ENCODE measurements at regions not wholly inside any gene's neighbourhood (a gene's known extent, or its start where the extent isn't known, plus 50 kb on each side); places are given as distances from the start of the nearest gene placed in this dataset.

DNA sequence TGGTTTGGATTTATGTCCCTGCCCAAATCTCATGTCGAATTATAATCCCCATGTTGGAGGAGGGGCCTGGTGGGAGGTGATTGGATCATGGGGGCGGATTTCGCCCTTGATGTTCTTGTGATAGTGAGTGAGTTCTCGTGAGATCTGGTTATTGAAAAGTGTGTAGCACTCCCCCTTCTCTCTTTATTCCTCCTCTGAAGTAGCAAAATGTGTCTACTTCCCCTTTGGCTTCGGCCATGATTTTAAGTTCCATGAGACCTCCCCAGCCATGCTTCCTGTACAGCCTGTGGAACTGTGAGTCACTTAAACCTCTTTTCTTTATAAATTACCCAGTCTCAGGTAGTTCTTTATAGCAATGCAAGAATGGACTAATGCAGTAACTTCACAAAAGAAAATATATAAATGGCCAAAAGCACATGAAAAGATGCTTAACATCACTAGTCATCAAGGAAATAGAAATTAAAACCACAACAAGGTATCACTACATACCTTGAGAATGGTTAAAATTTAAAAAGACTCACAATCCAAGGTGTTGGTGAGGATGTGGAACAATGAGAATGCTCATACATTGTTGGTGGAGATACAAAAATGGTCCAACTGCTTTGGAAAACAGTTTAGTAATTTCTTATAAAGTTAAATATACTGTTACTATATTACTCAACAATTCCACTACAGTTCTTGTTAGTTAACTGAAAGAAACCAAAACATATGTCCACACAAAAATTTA is 218.7 kb downstream of the SNX10 start:
- in situ Hi-C loops (cut with HindIII; ENCODE audit: low sequenced_read_pairs), result loop anchor here (5.0 kb wide), 1 partner anchor 72 kb away; no protein-coding TSS in a partner anchor

- in situ Hi-C loops (cut with HindIII; ENCODE audit: low sequenced_read_pairs), result loop anchor here (5.0 kb wide), 1 partner anchor 70 kb away; no protein-coding TSS in a partner anchor
Observed at GRCh38 chr7:26511866-26512265, 220.2 kb downstream of the SNX10 start.

DNA sequence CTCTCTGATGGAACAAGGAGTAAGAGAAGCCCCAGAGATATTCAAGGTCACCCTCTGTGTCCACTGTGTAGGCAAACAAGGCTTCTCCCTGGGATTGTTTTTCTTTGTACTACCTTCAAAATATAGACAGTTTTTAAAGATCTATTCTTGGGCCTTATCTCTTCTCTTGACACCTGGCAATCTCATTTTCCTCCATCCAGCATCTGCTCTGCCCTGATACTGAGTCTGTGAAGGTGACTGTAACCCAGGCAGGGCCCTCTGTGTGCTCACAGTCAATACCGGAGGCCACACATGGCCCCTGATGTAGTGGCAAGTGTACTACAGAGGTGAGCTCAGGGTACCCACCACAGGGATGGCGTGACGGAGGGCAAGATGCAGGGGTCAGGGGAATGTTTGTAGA is 221.1 kb downstream of the SNX10 start:
- in situ Hi-C loops (cut with HindIII; ENCODE audit: low sequenced_read_pairs), result loop anchor here (5.0 kb wide), 1 partner anchor 70 kb away; no protein-coding TSS in a partner anchor

DNA sequence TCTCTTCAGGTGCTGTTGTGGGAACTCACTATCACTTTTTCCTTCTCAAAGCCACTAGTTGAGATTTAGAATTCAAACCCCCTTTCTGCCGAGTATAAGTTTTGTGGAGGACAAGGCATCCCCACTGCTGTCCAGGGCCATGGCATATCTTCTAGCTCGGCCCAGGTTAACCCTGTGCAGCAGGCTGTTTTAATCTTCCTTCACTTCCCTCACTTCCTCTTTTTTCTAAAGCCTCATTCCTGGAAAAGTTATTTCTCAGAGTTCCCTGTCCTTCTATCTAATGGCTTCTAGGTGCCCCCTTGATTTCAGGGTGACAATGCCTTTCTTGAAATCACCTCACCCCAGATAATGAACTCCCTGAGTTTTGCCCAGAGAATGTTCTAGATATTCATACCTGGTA is 222.3 kb downstream of the SNX10 start:
- in situ Hi-C loops (cut with HindIII; ENCODE audit: low sequenced_read_pairs), result loop anchor here (5.0 kb wide), 1 partner anchor 68 kb away; no protein-coding TSS in a partner anchor

DNA sequence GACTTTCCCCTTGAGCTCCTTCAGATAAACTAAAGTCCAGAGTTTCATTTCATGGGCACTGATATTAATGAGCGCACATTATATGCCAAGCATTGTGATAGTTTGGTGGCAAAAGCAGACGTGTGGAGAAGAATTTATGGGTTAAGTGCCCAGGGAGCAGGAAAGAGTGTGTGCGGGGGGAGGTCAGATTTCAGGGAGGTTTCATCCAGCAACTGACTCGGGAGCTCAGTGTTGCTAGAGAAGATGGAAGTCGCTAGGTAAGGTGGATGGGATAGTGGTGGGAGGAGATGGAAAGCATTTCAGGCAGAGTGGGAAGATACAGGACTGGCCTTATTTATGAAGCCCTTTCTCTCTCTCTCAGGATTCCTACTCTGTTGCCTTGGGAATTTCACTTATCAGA is 223.0 kb downstream of the SNX10 start:
- in situ Hi-C loops (cut with HindIII; ENCODE audit: low sequenced_read_pairs), result loop anchor here (5.0 kb wide), 1 partner anchor 68 kb away; no protein-coding TSS in a partner anchor

DNA sequence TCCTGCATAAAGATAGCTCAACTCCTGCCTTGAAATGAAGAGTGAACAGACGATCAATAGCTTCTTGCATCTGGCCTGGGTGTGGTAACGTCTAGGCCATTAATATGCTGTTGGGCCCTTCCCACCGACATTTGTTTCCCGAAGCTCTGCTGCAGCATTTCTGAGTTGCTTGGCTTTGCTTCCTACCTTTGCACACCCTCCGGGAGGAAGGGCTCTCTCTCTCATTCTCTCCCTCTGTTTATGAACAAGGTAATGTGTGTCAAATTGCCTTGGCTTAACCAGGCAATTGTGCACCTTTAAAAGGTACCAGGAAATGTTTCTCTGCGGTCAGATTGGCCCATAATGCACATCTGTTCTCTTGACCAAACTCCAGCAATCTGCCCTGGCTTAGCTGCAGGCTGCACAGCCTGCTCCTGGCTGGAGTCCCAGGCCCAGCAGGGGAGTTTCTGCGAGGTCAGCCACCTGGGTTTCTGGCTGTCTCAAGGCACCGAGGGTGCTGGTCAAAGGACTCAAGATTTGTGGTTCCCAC is 223.7 kb downstream of the SNX10 start:
- in situ Hi-C loops (cut with HindIII; ENCODE audit: low sequenced_read_pairs), result no loop called here

GRCh38 chr7:26520483-26520882 is 228.8 kb downstream of the SNX10 start:
- in situ Hi-C loops (cut with HindIII; ENCODE audit: low sequenced_read_pairs), result no loop called here

- in situ Hi-C loops (cut with HindIII; ENCODE audit: low sequenced_read_pairs), result no loop called here
Observed at GRCh38 chr7:26522633-26523032, 231.0 kb downstream of the SNX10 start.

- in situ Hi-C loops (cut with HindIII; ENCODE audit: low sequenced_read_pairs), result no loop called here
Observed at GRCh38 chr7:26525398-26526264, 234.0 kb downstream of the SNX10 start.

DNA sequence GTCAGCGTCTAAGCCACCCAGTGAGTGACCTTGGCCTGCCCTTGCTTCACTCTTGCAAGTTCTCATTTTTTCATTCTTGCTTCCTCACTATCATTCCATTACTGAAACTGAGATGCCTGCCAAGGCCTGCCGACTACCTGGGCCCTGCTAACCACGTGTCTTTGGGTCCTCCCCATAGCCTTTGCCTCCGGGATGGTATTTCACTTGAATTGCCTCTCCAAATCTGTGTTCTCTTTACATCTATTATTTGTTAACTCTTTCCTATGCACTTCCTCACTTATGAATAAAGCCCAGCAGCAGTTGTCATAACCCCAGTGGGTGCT is 234.6 kb downstream of the SNX10 start:
- in situ Hi-C loops (cut with HindIII; ENCODE audit: low sequenced_read_pairs), result no loop called here

- in situ Hi-C loops (cut with HindIII; ENCODE audit: low sequenced_read_pairs), result loop anchor here (5.0 kb wide), 1 partner anchor 60 kb away; no protein-coding TSS in a partner anchor
Observed at GRCh38 chr7:26531926-26532325, 240.3 kb downstream of the SNX10 start.

DNA sequence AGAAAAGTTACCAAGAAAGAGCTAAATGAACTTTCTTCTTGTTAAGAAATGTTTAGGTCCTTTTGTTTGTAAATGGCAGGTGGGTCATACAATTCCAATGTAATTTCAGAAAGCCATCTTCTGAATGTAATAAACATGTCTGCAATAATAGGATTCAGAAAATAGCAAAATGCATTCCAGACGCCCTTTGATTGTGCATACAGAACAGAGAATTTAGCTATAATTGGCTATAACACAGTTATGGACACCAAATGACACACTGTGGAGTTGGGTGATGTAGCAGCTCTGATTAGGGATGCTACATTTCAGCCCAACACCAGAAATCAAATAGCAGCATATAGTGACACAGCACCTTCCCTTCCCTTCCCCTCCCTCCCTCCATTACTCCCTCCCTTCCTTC is 240.8 kb downstream of the SNX10 start:
- in situ Hi-C loops (cut with HindIII; ENCODE audit: low sequenced_read_pairs), result loop anchor here (5.0 kb wide), 1 partner anchor 60 kb away; no protein-coding TSS in a partner anchor

DNA sequence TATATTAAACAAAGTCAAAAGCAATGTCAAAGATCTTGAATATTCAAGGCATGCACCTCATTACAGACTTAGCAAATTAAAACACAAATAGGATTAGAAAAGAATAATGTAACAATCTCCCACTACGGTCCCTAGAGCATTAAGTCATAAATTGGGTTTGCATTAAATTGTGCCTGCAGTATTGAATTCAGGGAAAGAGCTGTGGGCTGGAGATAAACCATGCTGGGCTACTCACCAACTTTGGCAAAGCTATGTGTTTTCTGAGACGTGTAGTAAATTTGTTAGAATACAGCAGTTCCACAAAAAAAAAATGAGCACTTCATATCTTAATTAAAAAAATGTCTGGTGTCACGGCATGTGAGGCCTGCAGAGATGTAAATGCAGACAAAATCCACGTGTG is 241.6 kb downstream of the SNX10 start:
- in situ Hi-C loops (cut with HindIII; ENCODE audit: low sequenced_read_pairs), result loop anchor here (5.0 kb wide), 1 partner anchor 61 kb away; no protein-coding TSS in a partner anchor

DNA sequence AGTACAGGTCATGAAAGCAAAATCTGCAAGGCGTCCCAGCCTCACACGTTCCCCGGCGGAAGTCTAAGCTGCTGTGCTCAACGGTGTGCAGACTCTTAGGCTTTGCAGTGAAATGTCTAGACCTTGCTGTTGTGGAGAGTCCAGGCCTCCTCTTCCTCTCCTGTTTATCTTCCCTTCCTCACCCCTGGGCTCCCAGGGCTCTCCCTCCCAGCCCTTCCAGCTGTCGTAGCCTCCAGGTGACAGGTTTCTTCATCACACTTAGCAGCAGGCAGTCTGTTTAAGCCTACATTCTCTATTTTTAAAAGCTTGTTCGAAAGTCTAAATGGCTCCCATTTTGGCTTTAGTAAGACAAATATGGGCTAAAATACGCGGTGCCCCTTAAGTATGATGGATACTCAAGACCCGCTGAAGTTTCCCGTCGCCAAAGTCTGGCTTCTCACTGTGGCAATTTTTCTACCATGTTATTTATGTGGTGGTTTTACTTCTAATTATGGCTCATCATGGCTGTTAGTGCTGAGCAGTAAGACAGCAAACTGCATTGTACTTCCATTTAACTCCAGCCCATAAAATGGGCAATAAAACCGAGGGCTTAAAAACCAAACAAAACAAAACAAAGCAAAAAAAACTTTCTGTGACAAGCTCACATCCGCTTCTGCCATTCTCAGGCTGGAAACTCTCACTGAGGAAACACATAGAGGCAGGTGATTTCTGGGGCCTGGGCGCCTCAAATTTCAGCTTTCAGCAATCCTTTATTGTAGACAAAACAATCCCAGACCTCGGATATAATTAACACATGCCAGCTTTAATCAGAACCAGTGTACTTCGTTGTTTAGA is 243.2 kb downstream of the SNX10 start:
- in situ Hi-C loops (cut with HindIII; ENCODE audit: low sequenced_read_pairs), result loop anchor here (5.0 kb wide), 1 partner anchor 63 kb away; no protein-coding TSS in a partner anchor

DNA sequence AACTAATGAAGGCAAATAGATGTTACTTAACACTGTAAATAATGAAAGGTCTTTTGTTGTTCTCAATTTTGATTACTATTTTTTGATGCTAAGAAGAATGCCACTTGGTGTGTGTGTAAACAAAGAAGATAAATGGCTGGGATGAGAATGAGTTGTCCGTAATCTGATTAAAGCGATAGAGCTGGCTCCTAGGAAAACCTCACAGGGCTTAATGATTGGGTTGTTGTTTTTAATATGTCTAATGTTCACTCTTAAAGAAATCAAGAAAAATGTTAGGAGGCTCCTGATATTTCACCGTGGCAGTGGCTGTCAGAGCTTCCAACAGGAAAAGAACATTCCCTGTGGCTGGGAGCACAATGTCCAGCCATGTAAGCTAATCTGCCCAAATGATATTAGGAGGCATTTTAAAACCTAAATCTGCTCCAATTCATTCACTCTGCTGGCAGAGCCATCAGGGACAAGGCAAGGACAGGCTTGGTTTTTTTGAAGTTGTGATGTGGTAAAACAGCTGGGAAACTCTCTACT is 243.9 kb downstream of the SNX10 start:
- in situ Hi-C loops (cut with HindIII; ENCODE audit: low sequenced_read_pairs), result no loop called here

- in situ Hi-C loops (cut with HindIII; ENCODE audit: low sequenced_read_pairs), result no loop called here
Observed at GRCh38 chr7:26538216-26538615, 246.6 kb downstream of the SNX10 start.

DNA sequence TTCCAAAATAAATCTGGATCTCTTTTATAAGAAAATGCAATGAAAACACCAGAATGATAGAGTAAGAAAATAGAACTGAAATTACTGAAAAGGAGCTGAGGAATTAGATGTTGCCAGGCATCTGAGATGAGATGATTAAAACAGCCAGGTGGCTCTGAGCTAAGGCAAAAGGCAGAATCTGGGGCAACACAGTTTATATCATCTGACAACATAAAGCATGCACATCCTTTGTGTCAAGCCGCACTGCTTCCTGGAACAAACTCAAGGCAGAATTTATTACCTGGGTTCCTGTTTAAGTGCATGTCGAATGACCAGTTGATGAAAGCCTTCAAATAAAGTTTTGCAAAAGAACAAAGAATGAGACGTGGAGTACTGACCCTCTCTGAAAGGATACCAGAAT is 247.0 kb downstream of the SNX10 start:
- in situ Hi-C loops (cut with HindIII; ENCODE audit: low sequenced_read_pairs), result no loop called here

- in situ Hi-C loops (cut with HindIII; ENCODE audit: low sequenced_read_pairs), result loop anchor here (5.0 kb wide), 1 partner anchor 84 kb away; no protein-coding TSS in a partner anchor
Observed at GRCh38 chr7:26543340-26543739, 251.7 kb downstream of the SNX10 start.

DNA sequence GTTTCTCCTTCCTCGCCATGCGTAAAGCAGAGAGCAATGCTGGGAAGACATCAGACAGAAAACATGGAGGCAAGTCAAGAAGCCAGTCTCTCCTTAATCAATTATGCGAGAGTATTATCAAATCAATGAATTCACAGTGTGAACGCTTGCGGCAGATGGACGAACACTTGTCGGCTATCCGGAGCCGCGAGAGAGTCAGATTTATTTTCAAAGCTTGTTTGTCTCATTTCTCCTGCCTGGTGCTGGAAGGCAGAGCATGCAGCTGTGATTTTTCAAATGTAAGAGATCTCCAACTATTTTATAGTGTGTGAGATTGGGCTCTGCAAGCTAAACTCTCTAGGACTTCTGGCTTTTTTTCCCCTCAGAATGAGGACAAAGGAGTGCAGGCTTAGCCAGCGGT is 252.3 kb downstream of the SNX10 start:
- in situ Hi-C loops (cut with HindIII; ENCODE audit: low sequenced_read_pairs), result loop anchor here (5.0 kb wide), 1 partner anchor 83 kb away; no protein-coding TSS in a partner anchor

GRCh38 chr7:26546508-26547053 is 254.9 kb downstream of the SNX10 start:
- in situ Hi-C loops (cut with HindIII; ENCODE audit: low sequenced_read_pairs), result no loop called here

Measured in endothelial cell of hepatic sinusoid (primary cell).